ENCODE measurements at regions not wholly inside any gene's neighbourhood (a gene's known extent, or its start where the extent isn't known, plus 50 kb on each side); places are given as distances from the start of the nearest gene placed in this dataset.
"Not testable (repeated sequence)": the region's sequence is repeated elsewhere in the genome, so short reads cannot be mapped to it uniquely, and the experiment has no call there.

GRCh38 chrX:67213686-67214085, 330.1 kb upstream of the AR start:
- not testable (repeated sequence) for DNase-seq

GRCh38 chrX:67207912-67208311, 335.9 kb upstream of the AR start:
- DNase-seq, result no peak

GRCh38 chrX:67159437-67159836, 384.4 kb upstream of the AR start:
- DNase-seq, result no peak

GRCh38 chrX:67114635-67115034, 429.2 kb upstream of the AR start:
- DNase-seq, result no peak

GRCh38 chrX:67105758-67106116, 438.1 kb upstream of the AR start:
- no peak for DNase-seq

- no peak for DNase-seq
Measured at GRCh38 chrX:67104982-67105757, 438.7 kb upstream of the AR start.

GRCh38 chrX:67100031-67100884, 443.6 kb upstream of the AR start:
- no peak for DNase-seq

- no peak for DNase-seq
Measured at GRCh38 chrX:67094061-67094460, 449.8 kb upstream of the AR start.

- no peak for DNase-seq
Measured at GRCh38 chrX:67050760-67051159, 411.9 kb upstream of the EDA2R start.

GRCh38 chrX:67044866-67045265, 406.0 kb upstream of the EDA2R start:
- no peak for DNase-seq

GRCh38 chrX:67044029-67044653, 405.3 kb upstream of the EDA2R start:
- DNase-seq, result no peak

GRCh38 chrX:67004451-67004850, 365.6 kb upstream of the EDA2R start:
- peak; percentile 63 for DNase-seq

GRCh38 chrX:66994729-66995128, 355.9 kb upstream of the EDA2R start:
- no peak for DNase-seq

GRCh38 chrX:66992077-66992476, 353.2 kb upstream of the EDA2R start:
- DNase-seq, result not testable (repeated sequence)

- no peak for DNase-seq
Measured at GRCh38 chrX:66988331-66988730, 349.5 kb upstream of the EDA2R start.

- no peak for DNase-seq
Measured at GRCh38 chrX:66961665-66962064, 322.8 kb upstream of the EDA2R start.

- no peak for DNase-seq
Measured at GRCh38 chrX:66931713-66932112, 292.8 kb upstream of the EDA2R start.

GRCh38 chrX:66930516-66930915, 291.6 kb upstream of the EDA2R start:
- not testable (repeated sequence) for DNase-seq

- no peak for DNase-seq
Measured at GRCh38 chrX:66920296-66920695, 281.4 kb upstream of the EDA2R start.

GRCh38 chrX:66919280-66919832, 280.5 kb upstream of the EDA2R start:
- peak; percentile 54 for DNase-seq

GRCh38 chrX:66918511-66918910, 279.6 kb upstream of the EDA2R start:
- no peak for DNase-seq

GRCh38 chrX:66915893-66916292, 277.0 kb upstream of the EDA2R start:
- peak; percentile 72 for DNase-seq

- DNase-seq, result no peak
Measured at GRCh38 chrX:66914080-66914479, 275.2 kb upstream of the EDA2R start.

Measured in islet precursor cell (in vitro differentiated cells).